Activated CD4-positive, alpha-beta T cell treated with anti-CD3 and anti-CD28 coated beads, Interleukin-2, amount 50 U/mL, for 4 hours (primary cell): ENCODE measurements at regions not wholly inside any gene's neighbourhood (a gene's known extent, or its start where the extent isn't known, plus 50 kb on each side); places are given as distances from the start of the nearest gene placed in this dataset.
"Not testable (repeated sequence)": the region's sequence is repeated elsewhere in the genome, so short reads cannot be mapped to it uniquely, and the experiment has no call there.

Experiments used
- DNase-seq, 2 experiments: peaks; one replicate each; pipeline ENCODE4 v3.0.0-alpha.2; 2020

GRCh38 chr9:34783951-34784487 is 74.1 kb upstream of the CCL21 start:
- no peak for DNase-seq

GRCh38 chr9:34782372-34782771 is 72.4 kb upstream of the CCL21 start:
- no peak for DNase-seq

- DNase-seq: no peak
These were observed 67.7 kb upstream of the CCL21 start for GRCh38 chr9:34777666-34778065.

GRCh38 chr9:34773955-34774354 is 64.0 kb upstream of the CCL21 start:
- DNase-seq: no peak

GRCh38 chr9:34773306-34773910 is 63.5 kb upstream of the CCL21 start:
- DNase-seq: no peak

- DNase-seq: no peak
These were observed 61.1 kb upstream of the CCL21 start for GRCh38 chr9:34771007-34771406.

GRCh38 chr9:34767087-34767486 is 57.2 kb upstream of the CCL21 start:
- not testable (repeated sequence) for DNase-seq

- peak; percentile 13 to 22 for DNase-seq
These were observed 50.5 kb upstream of the CCL21 start for GRCh38 chr9:34760196-34761040.
